NCI-H748 (cell line): ENCODE measurements at regions not wholly inside any gene's neighbourhood (a gene's known extent, or its start where the extent isn't known, plus 50 kb on each side); places are given as distances from the start of the nearest gene placed in this dataset.

Experiments
- DNase-seq: peaks from one replicate; lab custom pipeline; 2025; ENCODE audit not compliant: unreplicated experiment; lab: John Stamatoyannopoulos, UW

DNA sequence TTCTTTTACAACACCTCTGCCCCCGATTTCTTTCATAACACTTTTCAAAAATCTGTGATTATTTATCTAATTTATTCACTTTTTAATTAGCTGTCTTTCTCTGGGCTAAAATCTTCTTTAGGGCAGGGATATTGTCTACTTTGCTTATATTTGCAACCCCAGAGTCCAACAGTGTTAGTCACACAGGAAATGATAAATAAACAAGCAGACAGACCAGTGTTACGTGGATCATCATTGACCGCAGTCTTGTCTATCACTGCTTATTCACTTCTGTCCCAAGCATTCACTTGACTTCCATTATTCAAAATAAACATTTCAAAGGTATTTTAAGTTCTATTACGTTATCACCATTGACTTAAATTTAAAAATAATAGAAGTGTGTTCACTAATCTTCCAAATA is 237.6 kb upstream of the UBE2E3 start:
- DNase-seq = no peak

- no peak for DNase-seq
These were observed 241.3 kb upstream of the UBE2E3 start for GRCh38 chr2:180739070-180739469.

DNA sequence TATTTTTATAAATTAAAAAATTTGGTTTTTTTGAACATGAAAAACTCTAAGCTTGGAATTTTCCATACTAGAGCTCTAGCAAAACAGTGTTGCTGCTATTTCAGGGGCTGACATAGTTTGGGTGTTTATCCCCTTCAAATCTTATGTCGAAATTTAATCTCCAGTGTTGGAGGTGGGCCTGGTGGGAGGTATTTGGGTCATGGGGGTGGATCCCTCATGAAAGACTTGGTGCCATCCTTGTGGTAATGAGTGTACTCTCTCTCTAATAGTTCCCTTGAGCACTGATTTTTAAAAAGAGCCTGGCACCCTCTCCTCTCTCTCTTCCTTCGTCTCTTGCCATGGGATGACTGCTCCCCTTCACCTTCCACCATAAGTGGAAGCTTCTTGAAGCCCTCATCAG is 244.6 kb upstream of the UBE2E3 start:
- no peak for DNase-seq

DNA sequence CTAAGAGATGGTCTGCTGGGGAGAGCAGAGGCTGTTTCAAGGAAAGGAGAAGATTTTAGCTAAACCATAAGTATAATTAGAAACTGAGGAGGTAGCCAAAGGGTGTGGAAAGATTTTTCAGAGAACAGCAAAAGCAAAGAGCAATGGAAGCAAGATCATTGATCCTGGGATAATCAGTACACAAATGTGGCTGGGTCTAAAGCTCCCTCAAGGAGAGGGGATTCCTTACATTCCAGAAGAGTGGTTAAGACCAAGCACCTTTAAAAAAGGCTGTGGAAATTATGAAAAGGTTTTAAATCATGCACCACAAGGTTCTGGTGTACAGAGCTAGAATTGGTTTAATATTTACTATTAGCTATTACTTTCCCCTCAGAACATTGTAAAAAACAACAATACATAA is 246.0 kb upstream of the UBE2E3 start:
- no peak for DNase-seq

DNA sequence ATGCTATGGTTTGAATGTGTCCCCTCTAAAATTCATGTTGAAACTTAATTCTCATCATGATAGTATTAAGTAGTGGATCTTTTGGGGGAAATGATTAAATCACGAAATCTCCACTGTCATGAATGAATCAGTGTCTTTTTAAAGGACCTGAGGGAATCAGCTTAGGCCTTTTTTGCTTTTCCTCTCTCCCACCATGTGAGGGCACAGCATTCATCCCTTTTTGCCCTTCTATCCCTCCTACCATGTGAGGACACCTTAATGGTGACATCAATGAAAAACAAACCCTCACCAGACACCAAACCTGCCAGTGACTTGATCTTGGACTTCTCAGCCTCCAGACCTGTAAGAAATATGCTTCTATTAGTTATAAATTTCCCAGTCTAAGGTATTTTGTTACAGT is 247.1 kb upstream of the UBE2E3 start:
- no peak for DNase-seq

DNA sequence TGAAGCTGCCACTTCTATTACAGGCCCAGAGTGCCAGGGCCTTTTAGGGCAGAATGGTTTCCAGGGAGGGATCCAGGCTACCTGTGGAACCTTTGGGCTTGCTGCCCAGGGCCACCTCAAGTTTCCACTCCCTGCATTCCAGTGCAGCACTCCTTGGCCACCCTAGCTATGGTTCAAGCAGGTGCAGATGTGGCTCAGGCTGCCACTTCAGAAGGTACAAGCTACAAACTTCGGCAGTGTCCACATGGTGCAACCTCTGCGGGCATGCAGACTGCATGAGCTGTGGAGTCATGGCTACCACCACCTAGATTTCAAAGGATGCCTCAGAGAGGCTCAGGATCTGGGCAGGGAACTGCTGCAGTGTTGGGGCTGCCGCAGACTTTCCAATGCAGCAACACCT is 248.1 kb upstream of the UBE2E3 start:
- no peak for DNase-seq

GRCh38 chr2:180730976-180731375 is 249.4 kb upstream of the UBE2E3 start:
- DNase-seq = no peak

GRCh38 chr2:180728928-180729559 is 251.4 kb upstream of the UBE2E3 start:
- DNase-seq = no peak

DNA sequence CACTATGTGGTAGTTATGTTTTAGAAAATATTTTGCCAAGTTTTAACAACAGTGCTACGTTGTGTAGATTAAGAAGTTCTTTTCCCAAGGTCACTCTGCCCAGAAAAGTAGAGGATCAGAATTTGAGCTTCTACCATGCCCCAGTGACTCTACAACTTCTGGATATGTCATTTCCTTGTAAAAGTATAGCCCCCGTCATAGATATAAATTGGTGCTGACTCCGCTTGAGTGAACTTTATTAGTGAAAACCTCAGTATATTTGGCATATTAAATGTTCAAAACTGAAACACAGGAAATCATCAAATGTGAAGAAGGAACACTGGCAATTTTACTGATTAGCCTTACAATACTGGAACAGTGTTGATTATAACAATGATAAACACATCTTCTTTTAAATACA is 256.7 kb upstream of the UBE2E3 start:
- DNase-seq = no peak

DNA sequence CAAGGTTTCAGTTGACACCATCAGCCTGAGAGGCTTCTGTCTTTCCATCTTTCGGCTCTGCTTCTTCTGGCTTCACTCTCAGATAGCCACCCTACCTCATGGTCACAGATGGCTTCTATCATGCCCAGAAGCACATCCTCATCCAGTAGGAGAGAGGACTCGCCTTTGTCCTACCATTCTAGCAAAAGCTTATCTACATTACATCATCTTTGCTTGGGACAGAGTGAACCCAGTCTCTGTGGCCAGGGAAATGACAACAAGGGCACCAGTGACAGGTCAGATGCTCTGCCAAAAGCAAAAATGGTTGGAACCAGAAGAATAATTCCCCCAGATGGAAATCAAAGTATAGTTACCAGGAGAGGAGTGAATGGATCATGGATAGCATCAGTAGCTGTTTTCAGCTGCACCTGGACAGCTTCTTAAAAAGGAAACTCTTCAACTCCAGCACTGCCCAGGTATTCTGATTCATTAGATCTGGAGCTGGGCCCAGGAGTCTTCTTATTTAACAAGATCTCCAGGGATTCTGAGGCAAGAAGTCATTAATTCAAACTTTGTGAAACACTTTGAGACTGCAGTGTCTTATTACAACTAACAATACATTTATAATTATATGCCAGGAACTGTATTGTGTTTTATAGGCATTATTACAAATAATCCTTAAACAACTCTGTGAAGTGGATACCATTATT is 257.7 kb upstream of the UBE2E3 start:
- DNase-seq = no peak

- DNase-seq = no peak
These were observed 259.6 kb upstream of the UBE2E3 start for GRCh38 chr2:180720829-180721228.

- DNase-seq = no peak
These were observed 262.8 kb upstream of the UBE2E3 start for GRCh38 chr2:180717588-180717987.

DNA sequence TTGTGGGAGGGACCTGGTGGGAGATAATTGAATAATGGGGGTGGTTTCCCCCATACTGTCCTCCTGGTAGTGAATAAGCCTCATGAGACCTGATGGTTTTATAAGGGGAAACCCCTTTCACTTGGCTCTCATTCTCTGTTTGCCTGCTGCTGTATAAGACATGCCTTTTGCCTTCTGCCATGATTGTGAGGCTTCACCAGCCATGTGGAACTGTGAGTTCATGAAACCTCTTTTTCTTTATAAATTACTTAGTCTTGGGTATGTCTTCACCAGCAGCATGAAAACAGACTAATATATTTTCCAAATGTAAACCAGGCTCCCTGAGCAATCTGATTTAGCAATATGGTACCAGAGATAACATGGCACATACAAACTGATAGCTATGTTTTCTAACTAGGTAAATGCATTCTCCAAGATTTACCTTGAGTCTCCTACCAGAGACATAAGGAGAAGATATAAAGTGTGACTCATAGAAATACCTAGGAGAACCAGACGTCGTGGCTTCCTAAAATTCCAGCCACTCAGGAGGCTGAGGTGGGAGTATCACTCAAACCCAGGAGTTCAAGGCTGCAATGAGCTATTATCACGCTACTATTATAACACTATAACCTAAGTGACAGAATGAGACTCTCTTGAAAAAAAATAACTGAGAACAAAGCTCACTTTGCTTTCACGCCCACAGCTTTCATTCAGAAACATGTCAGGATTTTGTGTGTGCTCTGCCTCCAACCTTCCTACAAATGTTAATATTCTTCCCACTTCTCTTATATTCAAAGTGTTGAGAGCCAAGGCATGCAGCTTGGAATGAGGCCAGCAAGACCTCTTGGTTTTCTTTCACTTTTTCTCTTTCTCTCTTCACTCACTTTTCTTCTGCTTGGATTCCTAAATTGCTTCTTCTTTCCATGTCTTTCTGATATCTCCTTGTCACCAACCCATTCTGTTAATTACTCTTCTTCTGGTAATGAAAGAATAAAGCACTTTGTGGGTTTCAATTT is 263.9 kb upstream of the UBE2E3 start:
- DNase-seq = no peak

DNA sequence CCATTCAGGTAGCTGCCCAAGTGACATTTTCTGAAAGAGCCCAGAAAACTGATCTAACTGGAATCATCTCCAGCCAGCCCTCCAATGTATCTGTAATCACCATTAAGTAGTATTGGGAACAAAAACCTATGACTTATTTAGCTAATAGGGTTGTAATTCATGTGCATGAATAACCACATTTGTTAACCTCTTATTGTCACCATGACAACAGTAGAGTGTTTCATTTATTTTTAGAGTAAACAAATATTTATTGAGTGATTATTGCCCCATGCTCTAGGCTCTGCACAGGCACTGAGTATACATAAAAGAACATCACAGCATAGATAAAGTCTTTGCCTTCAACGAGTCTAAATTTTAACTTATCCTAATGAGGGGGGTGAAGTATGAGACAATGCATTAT is 265.4 kb upstream of the UBE2E3 start:
- peak; percentile 99 for DNase-seq

DNA sequence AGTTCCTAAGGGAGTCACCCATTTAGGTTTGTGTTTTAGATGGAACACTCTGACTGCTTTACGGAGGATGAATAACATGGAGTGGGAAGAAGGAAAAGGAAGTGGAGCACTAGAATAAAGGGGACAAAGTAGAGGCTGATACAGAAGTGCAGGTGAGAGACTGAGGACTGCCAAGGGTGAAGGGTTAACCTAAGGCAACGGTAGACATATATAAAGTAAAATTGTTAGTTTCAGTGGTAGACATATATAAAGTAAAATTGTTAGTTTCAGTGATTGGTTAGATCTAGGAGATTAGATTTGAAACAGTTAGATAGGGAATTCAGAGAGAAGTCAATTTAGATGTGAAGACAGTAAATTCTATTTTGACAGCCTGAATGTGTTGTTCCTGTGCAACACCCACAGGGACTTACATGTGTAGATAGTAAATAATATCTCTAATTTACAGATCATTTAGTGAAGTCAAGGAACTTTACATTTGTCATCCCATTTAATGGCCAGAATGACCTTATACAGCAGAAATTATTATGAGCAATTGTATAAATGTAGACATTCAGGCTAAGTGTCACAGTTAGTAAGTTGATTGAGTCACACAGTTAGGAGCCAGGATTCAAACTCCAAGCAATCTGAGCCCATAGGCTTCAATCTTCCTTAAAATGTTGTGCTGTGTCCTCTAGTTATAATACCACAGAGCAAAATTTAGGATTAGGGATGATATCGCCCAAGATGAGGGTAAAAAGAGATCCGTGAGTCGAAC is 270.8 kb upstream of the UBE2E3 start:
- DNase-seq = no peak

DNA sequence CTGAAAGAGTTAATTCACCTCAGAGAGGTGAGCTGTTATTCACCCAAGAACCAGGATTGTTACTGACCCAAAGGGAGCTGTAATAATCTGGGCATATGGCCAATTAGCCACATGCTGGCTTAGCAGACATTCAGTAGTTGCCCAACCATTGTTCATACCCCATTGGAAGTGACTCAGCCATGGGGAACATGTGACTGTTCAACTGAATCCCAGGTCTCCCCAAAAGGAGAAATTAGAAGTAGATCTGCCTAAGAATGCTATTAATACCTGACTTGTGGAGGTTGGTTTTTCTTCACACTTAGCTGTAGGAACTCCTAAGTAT is 272.6 kb upstream of the UBE2E3 start:
- DNase-seq = peak; percentile 86

GRCh38 chr2:180707175-180707883 is 273.1 kb upstream of the UBE2E3 start:
- no peak for DNase-seq

DNA sequence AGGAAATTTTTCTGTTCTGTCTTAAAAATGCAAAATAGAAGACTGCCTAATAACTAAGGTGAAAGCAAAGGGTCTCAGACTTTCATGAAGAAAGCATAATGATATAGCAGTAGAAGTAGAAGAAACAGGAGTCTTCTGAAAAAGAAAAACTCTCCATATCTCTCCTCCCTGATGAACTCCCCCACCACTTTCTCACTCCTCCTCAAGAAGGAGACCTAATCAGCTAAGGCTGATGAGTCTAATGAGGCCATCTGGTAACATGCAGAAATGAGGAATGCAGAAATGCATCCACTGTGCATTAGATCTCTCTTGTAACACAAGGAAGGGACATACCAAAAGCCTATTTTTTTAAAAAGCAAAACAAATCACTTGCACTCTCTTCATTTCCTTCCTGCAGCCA is 273.7 kb upstream of the UBE2E3 start:
- no peak for DNase-seq

DNA sequence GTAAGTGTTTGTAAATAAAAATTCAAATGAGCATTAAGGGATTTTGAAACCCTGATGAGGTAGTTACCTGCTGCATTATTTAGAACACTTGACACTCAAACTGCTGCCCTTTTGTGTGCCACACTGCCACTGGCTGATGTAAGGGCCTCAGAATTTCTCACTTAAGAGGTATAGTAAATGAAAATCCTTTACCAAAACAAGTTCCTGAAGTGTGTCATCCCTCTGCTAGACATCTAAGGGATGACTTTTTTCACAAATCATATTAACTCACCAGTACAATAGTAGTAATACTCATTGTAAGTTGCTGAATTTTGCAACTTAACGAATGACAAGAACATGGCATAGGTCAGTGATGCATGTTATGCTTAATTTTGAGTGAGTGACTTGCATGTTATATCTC is 274.9 kb upstream of the UBE2E3 start:
- DNase-seq = peak; percentile 39

DNA sequence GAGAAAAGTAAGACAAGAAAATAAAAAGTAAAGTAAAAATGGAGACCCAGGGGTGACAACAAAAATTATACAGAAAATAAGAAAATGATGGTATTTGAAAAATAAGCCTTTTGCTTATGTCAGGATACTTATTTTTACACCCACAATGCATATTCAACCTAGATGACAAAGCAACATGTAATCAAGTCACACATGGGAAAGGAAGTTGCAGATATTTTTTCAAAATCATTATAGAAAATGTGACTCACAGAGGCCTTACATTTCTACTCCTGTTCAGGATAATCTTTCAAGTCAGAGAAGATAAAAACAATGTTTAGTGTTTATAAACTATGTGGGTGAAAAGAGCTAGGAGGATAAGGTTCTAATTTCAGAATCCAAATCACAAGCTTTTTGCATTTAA is 275.3 kb upstream of the UBE2E3 start:
- no peak for DNase-seq
